Fibroblast of lung (primary cell): ENCODE measurements at regions not wholly inside any gene's neighbourhood (a gene's known extent, or its start where the extent isn't known, plus 50 kb on each side); places are given as distances from the start of the nearest gene placed in this dataset.
"Not testable (repeated sequence)": the region's sequence is repeated elsewhere in the genome, so short reads cannot be mapped to it uniquely, and the experiment has no call there.

ENCODE experiments used
- EZH2 ChIP-seq: IDR thresholded peaks from 2 replicates; pipeline ENCODE4 v1.5.1; 2012; ENCODE audit warnings: low read length, control low read depth, mild to moderate bottlenecking; ENCODE audit errors: missing control alignments
- TF ChIP-seq, protein P1 (sequence below), 2 donors: IDR thresholded peaks in 1 of 2; conservative IDR thresholded peaks in 1 of 2; 1 replicate in 1 of 2; 2 replicates in 1 of 2; pipeline ENCODE4 v1.5.1; 2011 to 2012; ENCODE audit warnings: low read length in 2 of 2, control low read depth in 1 of 2, inconsistent platforms in 1 of 2, low read depth in 1 of 2, mild to moderate bottlenecking in 1 of 2

DNA sequence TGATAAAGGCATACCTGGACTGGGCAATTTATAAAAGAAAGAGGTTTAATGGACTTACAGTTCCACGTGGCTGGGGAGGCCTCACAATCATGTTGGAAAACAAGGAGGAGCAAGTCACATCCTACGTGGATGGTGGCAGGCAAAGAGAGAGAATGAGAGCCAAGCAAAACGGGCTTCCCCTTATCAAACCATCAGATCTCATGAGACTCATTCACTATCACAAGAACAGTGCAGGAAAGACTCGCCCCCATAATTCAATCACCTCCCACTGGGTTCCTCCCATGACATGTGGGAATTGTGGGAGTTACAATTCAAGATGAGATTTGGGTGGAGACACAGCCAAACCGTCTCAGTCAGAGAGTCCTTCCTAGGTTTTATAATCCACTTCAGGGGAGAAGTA is 222.3 kb downstream of the ZNF674 start:
- TF ChIP-seq, protein P1, sequence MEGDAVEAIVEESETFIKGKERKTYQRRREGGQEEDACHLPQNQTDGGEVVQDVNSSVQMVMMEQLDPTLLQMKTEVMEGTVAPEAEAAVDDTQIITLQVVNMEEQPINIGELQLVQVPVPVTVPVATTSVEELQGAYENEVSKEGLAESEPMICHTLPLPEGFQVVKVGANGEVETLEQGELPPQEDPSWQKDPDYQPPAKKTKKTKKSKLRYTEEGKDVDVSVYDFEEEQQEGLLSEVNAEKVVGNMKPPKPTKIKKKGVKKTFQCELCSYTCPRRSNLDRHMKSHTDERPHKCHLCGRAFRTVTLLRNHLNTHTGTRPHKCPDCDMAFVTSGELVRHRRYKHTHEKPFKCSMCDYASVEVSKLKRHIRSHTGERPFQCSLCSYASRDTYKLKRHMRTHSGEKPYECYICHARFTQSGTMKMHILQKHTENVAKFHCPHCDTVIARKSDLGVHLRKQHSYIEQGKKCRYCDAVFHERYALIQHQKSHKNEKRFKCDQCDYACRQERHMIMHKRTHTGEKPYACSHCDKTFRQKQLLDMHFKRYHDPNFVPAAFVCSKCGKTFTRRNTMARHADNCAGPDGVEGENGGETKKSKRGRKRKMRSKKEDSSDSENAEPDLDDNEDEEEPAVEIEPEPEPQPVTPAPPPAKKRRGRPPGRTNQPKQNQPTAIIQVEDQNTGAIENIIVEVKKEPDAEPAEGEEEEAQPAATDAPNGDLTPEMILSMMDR (conservative IDR thresholded peaks at IDR 0.05 in 1 of 2, IDR thresholded peaks at IDR 0.05 in 1 of 2; ENCODE audit: low read depth in 1 of 2, low read length in 2 of 2): not testable (repeated sequence)
- TF ChIP-seq EZH2: not testable (repeated sequence)
